BLaER1 (cell line): ENCODE measurements at regions not wholly inside any gene's neighbourhood (a gene's known extent, or its start where the extent isn't known, plus 50 kb on each side); places are given as distances from the start of the nearest gene placed in this dataset.

ENCODE experiments used
- H3K27ac ChIP-seq: shearing (Covaris generic); formaldehyde crosslinking; 2 replicates; pipeline ENCODE4 v1.8.1; 2022
- H3K27me3 ChIP-seq: shearing (Covaris generic); formaldehyde crosslinking; 2 replicates; pipeline ENCODE4 v1.8.1; 2022
- H3K36me3 ChIP-seq: shearing (Covaris generic); formaldehyde crosslinking; 2 replicates; pipeline ENCODE4 v1.8.1; 2022
- H3K4me1 ChIP-seq: shearing (Covaris generic); formaldehyde crosslinking; 2 replicates; pipeline ENCODE4 v1.8.1; 2022
- H3K4me2 ChIP-seq: shearing (Covaris generic); formaldehyde crosslinking; 2 replicates; pipeline ENCODE4 v1.8.1; 2022
- H3K4me3 ChIP-seq: shearing (Covaris generic); formaldehyde crosslinking; 2 replicates; pipeline ENCODE4 v1.8.1; 2022
- H3K9ac ChIP-seq: shearing (Covaris generic); formaldehyde crosslinking; 2 replicates; pipeline ENCODE4 v1.8.1; 2022
- H3K9me3 ChIP-seq: shearing (Covaris generic); formaldehyde crosslinking; 2 replicates; pipeline ENCODE4 v1.8.1; 2022
- H4K20me1 ChIP-seq: shearing (Covaris generic); formaldehyde crosslinking; 2 replicates; pipeline ENCODE4 v1.8.1; 2022
- Cebpa-rat ChIP-seq: shearing (Covaris generic); IDR thresholded peaks from 2 replicates; pipeline ENCODE4 v1.8.1; 2022

- no peak overlapping the region for H3K9ac ChIP-seq
Measured at GRCh38 chr1:217029281-217030157, 306.3 kb upstream of the ESRRG start.

GRCh38 chr1:217027403-217028080 lies 304.3 kb upstream of the ESRRG start:
- Histone ChIP-seq H3K4me2 (peak overlapping the region; percentile 56), H3K4me1 (peaks cover 47% of the 10 kb centered on the region)

More at GRCh38 chr1:217029281-217030157, 306.3 kb upstream of the ESRRG start:
- TF ChIP-seq Cebpa-rat = no peak
- Histone ChIP-seq H3K36me3 (no peaks in the 10 kb centered on the region), H3K27ac (no peak overlapping the region), H3K4me1 (peaks cover 47% of the 10 kb centered on the region), H4K20me1 (no peaks in the 10 kb centered on the region), H3K27me3 (no peaks in the 10 kb centered on the region), H3K4me3 (no peak overlapping the region), H3K4me2 (peak overlapping the region; percentile 52; the same call in 1 of the 2 replicates), H3K9me3 (peaks cover 11% of the 10 kb centered on the region)

GRCh38 chr1:217026531-217026930 lies 303.3 kb upstream of the ESRRG start:
- no peak overlapping the region for H3K9ac ChIP-seq
- peak overlapping the region; percentile 54 for H3K27ac ChIP-seq
- H3K9me3 ChIP-seq = peaks cover 5% of the 10 kb centered on the region
- no peaks in the 10 kb centered on the region for H4K20me1 ChIP-seq
- TF ChIP-seq Cebpa-rat = no peak
- H3K4me2 ChIP-seq = peak overlapping the region; percentile 56
- H3K4me1 ChIP-seq = peaks cover 47% of the 10 kb centered on the region
- no peaks in the 10 kb centered on the region for H3K36me3 ChIP-seq
- H3K27me3 ChIP-seq = no peaks in the 10 kb centered on the region
- H3K4me3 ChIP-seq = no peak overlapping the region

More at GRCh38 chr1:217027403-217028080, 304.3 kb upstream of the ESRRG start:
- Histone ChIP-seq H3K27me3 (no peaks in the 10 kb centered on the region), H3K36me3 (no peaks in the 10 kb centered on the region), H4K20me1 (no peaks in the 10 kb centered on the region), H3K27ac (peak overlapping the region; percentile 54), H3K9me3 (peaks cover 11% of the 10 kb centered on the region), H3K9ac (no peak overlapping the region), H3K4me3 (no peak overlapping the region)
- TF ChIP-seq Cebpa-rat = no peak

GRCh38 chr1:217025381-217025780 lies 302.2 kb upstream of the ESRRG start:
- no peak overlapping the region for H3K9ac ChIP-seq

GRCh38 chr1:217024911-217025310 lies 301.7 kb upstream of the ESRRG start:
- Histone ChIP-seq H4K20me1 (no peaks in the 10 kb centered on the region), H3K9ac (no peak overlapping the region), H3K9me3 (no peaks in the 10 kb centered on the region), H3K4me2 (no peak overlapping the region), H3K4me3 (no peak overlapping the region), H3K27me3 (no peaks in the 10 kb centered on the region), H3K27ac (no peak overlapping the region), H3K36me3 (no peaks in the 10 kb centered on the region), H3K4me1 (peaks cover 31% of the 10 kb centered on the region)
- no peak for TF ChIP-seq Cebpa-rat

More at GRCh38 chr1:217025381-217025780, 302.2 kb upstream of the ESRRG start:
- H3K27me3 ChIP-seq = no peaks in the 10 kb centered on the region
- H3K4me1 ChIP-seq = peaks cover 36% of the 10 kb centered on the region
- no peaks in the 10 kb centered on the region for H3K9me3 ChIP-seq
- TF ChIP-seq Cebpa-rat = no peak
- no peak overlapping the region for H3K27ac ChIP-seq
- no peaks in the 10 kb centered on the region for H3K36me3 ChIP-seq
- no peaks in the 10 kb centered on the region for H4K20me1 ChIP-seq
- no peak overlapping the region for H3K4me2 ChIP-seq
- no peak overlapping the region for H3K4me3 ChIP-seq

- H4K20me1 ChIP-seq = no peaks in the 10 kb centered on the region
- H3K27me3 ChIP-seq = no peaks in the 10 kb centered on the region
- peaks cover 12% of the 10 kb centered on the region for H3K4me1 ChIP-seq
- H3K9ac ChIP-seq = no peak overlapping the region
- no peak overlapping the region for H3K27ac ChIP-seq
- H3K9me3 ChIP-seq = no peaks in the 10 kb centered on the region
- no peak overlapping the region for H3K4me2 ChIP-seq
- H3K4me3 ChIP-seq = no peak overlapping the region
- no peak for TF ChIP-seq Cebpa-rat
- no peaks in the 10 kb centered on the region for H3K36me3 ChIP-seq
Measured at GRCh38 chr1:217021956-217022355, 298.7 kb upstream of the ESRRG start.

GRCh38 chr1:217021400-217021799 lies 298.2 kb upstream of the ESRRG start:
- H3K9me3 ChIP-seq = no peaks in the 10 kb centered on the region
- H3K4me1 ChIP-seq = peaks cover 6% of the 10 kb centered on the region
- no peak overlapping the region for H3K4me2 ChIP-seq
- no peak overlapping the region for H3K27ac ChIP-seq
- H3K9ac ChIP-seq = no peak overlapping the region
- no peak overlapping the region for H3K4me3 ChIP-seq
- H4K20me1 ChIP-seq = no peaks in the 10 kb centered on the region
- no peaks in the 10 kb centered on the region for H3K36me3 ChIP-seq
- no peak for TF ChIP-seq Cebpa-rat
- no peaks in the 10 kb centered on the region for H3K27me3 ChIP-seq

GRCh38 chr1:217019475-217019874 lies 296.2 kb upstream of the ESRRG start:
- Histone ChIP-seq H3K9ac (no peak overlapping the region), H4K20me1 (no peaks in the 10 kb centered on the region), H3K27ac (no peak overlapping the region), H3K4me2 (no peak overlapping the region), H3K27me3 (no peaks in the 10 kb centered on the region), H3K36me3 (no peaks in the 10 kb centered on the region), H3K9me3 (no peaks in the 10 kb centered on the region), H3K4me3 (no peak overlapping the region), H3K4me1 (no peaks in the 10 kb centered on the region)
- TF ChIP-seq Cebpa-rat = no peak

- H3K27ac ChIP-seq = no peak overlapping the region
- no peak for TF ChIP-seq Cebpa-rat
- H3K4me3 ChIP-seq = no peak overlapping the region
- H3K9me3 ChIP-seq = no peaks in the 10 kb centered on the region
- no peaks in the 10 kb centered on the region for H3K36me3 ChIP-seq
- H3K27me3 ChIP-seq = no peaks in the 10 kb centered on the region
- no peak overlapping the region for H3K9ac ChIP-seq
- no peak overlapping the region for H3K4me2 ChIP-seq
- no peaks in the 10 kb centered on the region for H4K20me1 ChIP-seq
- H3K4me1 ChIP-seq = no peaks in the 10 kb centered on the region
Measured at GRCh38 chr1:217018648-217019047, 295.4 kb upstream of the ESRRG start.

GRCh38 chr1:217017165-217017564 lies 293.9 kb upstream of the ESRRG start:
- Histone ChIP-seq H3K27me3 (no peaks in the 10 kb centered on the region), H3K4me3 (no peak overlapping the region), H4K20me1 (no peaks in the 10 kb centered on the region), H3K27ac (no peak overlapping the region), H3K4me2 (no peak overlapping the region), H3K36me3 (no peaks in the 10 kb centered on the region), H3K9me3 (no peaks in the 10 kb centered on the region), H3K4me1 (no peaks in the 10 kb centered on the region), H3K9ac (no peak overlapping the region)
- no peak for TF ChIP-seq Cebpa-rat
